GM19463 (cell line): ENCODE measurements at regions not wholly inside any gene's neighbourhood (a gene's known extent, or its start where the extent isn't known, plus 50 kb on each side); places are given as distances from the start of the nearest gene placed in this dataset.

Experiments used
- ATAC-seq: cut with Tn5 transposase; IDR thresholded peaks from one replicate; pipeline ENCODE4 v1.9.1; 2021; ENCODE audit warnings: mild to moderate bottlenecking, moderate library complexity; ENCODE audit not compliant: unreplicated experiment

DNA sequence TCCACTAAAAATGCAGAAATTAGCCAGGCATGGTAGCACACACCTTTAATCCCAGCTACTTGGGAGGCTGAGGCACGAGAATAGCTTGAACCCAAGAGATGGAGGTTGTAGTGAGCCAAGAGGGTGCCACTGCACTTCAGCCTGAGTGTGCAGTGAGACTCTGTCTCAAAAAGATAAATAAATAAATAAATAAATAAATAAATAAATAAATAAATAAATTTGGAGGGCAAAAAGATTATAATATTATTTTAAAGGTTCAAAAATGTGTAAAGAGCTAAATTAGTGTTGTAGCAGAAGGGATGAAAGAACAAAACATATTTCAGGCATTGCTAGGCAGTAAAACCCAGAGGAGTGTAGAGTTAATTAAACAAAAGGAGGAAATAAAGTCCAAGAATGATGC is 1136.4 kb upstream of the CDH2 start:
- ATAC-seq, result no peak

DNA sequence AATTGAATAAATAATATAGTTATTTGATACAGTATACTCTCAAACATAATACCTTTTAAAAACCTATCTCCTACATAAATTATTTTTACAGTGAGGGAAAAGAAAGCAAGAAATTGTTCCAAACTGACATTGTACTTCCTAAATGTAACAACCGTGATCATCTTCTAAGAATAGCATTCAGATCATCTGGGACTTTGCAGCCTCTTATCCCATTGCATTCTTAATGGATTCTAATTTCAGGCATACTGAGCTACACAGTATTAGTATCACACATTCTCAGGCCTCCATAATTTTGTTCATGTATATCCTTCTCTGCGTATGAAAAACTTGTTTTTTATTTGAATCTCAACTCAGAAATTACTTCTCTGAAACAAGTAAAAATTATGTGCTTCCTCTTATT is 1134.7 kb upstream of the CDH2 start:
- ATAC-seq, result no peak

DNA sequence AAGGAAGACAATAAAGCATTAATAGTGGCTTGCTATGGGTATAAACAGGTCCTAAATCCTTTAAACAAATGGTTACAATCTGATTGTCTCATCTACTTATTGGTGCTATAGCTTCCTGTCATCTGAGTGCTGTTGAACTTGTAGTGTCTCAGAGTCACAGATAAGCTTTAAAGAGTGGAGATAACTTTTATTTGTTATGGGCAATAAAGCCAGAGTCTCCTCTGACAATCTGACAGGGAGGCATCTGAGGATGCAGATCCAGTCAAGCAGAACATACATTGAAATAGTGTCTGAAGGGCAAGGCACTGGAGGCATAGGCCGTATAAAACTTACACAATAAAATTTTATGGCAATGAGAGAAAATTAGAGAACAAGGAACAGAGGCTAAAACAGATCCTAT is 1132.4 kb upstream of the CDH2 start:
- ATAC-seq, result no peak

DNA sequence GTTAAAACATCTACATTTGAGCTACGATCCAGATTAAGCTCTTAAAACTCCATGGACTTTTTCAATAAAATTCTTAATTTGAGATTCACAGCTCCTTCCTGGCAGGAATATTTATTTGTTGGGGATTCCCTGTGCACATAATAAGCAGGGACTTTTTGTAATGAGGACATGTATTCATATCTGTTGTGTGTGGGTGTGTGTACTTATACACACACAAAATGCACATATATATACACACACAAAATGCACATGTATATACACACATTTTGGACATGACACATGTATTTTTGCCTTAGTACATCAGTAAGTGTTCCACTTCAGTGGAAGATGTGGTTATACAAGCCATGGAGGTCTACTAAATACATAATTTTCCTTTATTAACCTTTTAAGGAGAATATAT is 1131.1 kb upstream of the CDH2 start:
- no peak for ATAC-seq

DNA sequence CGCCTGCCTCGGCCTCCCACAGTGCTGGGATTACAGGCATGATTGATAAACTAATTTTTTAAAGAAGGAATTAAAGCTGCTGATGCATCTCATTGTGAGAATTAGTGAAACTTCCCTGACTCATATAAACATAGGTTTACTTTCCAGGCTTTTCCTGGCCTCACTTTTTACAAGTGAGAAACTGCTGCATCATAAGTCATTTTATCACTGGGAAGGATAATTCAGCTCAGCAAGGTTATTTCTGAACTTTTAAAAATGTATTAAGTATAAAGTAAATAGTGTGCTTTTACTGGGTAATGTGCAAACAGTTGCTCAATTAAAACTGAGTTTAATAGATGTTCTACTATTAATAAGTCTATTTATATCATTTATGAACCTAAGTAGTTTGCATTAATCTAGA is 1130.3 kb upstream of the CDH2 start:
- ATAC-seq, result no peak

DNA sequence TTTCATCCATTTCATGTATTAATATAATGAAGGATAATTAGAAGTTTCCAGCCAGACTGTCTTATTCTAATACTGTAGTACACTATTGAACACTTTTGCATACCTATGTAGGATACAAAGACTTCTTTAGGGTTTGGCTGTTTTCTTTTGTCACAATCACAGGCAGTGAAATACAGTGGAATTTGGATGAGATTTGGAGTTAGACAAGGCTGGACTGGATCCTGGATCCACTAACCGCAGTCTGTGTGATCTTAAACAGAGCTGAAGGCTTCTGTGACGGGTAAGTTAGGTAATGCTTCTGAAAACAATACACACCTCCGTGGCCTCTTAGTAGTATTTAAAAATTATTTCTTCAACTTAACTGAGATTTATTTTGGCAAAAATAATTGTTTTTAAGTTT is 1128.6 kb upstream of the CDH2 start:
- no peak for ATAC-seq

DNA sequence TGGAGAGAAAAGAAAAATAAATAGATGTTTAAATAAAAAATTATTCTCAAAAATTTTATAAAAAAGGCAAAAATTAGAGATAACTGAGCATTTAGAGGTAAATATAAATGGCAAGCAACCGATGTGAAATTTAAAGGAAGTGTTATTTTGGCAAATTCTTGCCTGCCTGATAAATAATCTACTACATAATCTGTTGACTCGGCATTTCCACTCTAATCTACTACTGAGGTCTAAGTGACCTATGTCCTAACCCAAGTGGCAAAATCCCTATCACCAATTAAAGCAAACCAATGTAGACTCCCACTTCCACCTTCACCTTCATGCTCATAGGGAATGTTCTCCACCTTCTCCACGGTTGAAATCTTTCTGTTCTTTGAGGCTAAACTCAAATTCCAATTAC is 1124.1 kb upstream of the CDH2 start:
- no peak for ATAC-seq

DNA sequence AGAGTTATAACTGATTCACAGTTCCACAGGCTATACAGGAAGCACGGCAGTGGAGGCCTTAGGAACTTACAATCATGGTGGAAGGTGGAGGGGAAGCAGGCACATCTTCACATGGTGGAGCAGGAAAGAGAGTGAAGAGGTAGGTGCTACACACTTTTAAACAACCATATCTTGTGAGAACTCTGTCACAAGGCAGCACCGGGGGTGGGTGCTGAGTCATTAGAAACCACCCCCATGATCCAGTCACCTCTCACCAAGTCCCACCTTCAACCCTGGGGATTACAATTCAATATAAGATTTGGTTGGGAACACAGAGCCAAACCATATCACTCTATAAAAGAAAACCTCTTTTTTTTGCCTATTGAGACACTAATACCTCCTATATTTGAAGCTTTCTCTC is 1108.5 kb upstream of the CDH2 start:
- no peak for ATAC-seq

DNA sequence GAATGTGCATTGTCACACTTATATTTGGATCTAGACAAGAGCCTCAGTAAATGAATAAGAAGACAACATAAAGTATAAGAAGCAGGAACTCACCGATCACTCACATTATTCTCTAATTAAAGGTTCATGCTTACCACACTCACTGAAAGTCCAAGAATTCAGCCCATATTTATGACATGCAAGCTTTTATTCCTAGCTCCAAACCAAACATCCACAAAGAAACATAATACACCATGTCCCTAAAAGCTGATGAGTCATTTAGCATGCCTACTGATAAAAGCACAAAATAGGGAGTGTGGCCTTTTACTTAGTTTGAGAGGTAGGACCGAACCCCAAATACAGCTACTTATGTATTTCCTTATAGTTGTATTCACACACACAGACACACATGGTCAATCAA is 1094.6 kb upstream of the CDH2 start:
- no peak for ATAC-seq

DNA sequence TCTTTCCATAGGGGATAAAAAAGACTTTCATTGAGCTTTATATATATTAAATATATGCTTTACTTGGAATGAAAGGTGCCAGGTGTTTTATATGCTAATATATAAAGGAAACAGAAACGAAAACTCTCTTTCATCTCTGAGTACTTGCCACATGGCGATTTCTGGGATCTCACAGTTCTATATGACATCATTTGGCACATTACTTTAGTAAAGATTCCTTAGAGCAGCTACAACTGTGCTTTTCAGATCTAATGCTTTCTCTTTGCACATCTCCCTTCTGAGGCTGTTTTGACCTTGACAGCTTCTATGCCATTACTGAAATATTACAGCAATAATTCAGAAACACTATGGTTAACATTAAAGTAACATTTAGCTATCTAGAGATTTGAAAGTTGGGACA is 1082.9 kb upstream of the CDH2 start:
- ATAC-seq, result no peak

DNA sequence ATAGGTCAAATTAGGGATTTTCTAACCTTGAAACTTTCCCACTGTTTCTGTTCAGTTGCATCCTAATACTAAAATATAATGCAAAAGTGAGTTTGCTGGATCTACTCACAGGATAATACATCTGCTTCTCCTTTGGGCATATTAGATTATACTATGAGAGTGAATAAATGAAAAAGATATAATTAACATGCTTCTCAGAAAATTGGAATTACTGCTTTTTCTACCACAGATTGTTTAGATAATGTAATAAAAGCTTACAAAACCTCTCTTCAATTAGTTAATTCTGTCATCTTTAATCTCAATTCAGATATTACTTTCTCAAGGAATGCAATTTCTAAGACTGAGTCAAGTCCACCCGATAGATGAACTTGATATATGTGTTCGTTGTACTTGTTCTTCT is 1077.2 kb upstream of the CDH2 start:
- ATAC-seq, result no peak

DNA sequence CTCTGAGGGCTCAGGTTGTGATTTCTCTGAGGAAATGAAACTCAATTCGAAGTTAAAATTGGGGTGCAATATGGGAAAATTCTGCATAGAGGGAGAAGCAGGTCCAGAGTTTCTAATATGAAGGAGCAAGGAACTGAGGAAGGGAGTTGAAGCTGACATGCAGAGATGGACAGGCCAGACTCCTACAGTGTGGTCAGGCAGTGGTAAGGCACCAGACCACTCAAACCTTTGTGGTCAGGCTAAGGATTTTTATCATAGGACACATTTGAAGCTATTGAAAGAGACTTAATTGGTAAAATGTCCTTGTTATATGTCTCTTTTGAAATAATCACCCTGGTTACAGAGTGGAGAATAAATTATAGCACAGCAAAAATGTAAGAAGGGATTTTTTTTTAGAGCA is 1074.8 kb upstream of the CDH2 start:
- ATAC-seq, result no peak

DNA sequence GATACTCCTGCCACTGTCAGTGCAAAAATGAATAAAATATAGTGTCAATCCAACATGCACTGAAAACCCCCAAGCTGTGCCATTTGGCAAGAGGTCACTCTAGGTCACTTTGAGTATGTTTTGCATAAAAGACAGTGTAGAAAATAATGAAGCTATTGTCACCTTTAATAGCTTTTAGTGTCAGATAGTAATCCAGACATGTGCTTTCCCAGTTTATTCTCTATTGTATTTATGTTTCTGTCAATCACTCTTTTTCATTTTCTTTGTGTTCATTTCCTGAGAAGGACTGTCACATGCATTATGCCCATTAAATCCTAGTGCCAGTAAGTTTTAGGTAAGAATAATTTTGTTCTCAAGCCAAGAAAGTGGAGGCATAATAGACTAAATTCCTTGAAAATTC is 1073.9 kb upstream of the CDH2 start:
- ATAC-seq, result no peak

DNA sequence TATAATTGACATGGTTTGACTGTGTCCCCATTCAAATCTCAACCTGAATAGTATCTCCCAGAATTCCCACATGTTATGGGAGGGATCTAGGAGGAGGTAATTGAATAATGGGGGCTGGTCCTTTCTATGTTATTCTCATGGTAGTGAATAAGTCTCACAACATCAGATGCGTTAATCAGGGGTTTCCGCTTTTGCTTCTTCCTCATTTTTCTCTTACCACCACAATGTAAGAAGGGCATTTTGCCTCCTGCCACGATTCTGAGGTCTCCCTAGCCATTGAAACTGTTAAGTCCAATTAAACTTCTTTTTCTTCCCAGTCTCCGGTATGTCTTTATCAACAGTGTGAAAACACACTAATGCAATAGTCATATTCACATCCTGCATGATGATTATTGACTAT is 1073.3 kb upstream of the CDH2 start:
- no peak for ATAC-seq

DNA sequence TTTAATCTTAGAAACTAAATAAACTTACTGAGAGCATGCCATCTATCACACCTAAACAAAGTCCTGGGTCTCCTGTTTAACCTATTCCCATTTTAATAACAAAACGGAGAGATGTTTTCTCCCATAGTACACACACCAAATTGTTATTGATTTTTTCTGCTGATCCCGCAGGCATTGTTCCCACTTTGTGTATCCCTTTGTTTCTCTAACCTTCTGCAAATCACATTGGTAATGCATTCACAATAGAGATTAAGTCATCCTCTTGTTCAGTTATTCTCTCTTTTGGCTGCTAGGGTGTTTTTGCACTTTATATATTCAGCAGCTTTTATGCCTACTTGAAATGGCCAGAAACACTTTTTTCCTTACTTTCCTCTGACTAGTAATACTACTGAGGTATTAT is 1071.9 kb upstream of the CDH2 start:
- ATAC-seq, result no peak

DNA sequence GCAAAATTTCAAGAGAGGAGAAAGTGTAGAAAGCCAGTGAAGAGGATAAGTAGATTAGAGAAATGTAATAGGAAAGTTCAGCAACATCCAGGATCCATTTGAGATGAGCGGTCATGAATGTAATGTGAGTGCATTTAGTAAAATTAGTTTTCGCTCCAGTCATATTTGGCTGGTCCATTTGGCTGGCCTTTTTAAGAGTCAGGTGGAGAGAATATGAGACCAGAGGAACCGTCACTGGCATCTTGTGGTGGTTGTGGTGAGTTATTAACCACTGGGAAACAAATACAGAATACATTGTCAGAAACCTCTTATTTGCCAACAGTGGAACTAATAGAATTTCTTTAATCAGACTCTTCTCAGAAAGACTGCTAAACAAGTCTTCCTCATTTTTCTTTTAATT is 1064.3 kb upstream of the CDH2 start:
- ATAC-seq, result no peak

DNA sequence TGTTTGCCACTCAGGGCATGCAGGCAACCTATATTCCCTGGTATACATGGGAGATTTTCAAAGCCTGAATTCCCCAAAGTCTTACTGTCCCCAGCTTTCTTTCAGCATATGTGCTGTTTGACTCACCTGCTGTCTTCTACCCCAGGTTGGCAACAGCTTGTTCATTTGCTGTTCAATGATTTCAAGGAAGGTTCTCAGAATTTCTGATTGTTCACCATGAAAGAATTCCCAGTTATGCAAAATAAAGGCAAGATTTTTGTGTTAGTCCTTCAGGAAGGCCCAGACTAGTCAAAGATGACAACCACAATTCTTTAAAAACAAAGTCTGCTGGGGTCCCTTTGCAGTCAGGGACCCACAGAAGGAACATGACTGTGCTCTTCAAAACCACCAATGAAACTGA is 1057.8 kb upstream of the CDH2 start:
- no peak for ATAC-seq

DNA sequence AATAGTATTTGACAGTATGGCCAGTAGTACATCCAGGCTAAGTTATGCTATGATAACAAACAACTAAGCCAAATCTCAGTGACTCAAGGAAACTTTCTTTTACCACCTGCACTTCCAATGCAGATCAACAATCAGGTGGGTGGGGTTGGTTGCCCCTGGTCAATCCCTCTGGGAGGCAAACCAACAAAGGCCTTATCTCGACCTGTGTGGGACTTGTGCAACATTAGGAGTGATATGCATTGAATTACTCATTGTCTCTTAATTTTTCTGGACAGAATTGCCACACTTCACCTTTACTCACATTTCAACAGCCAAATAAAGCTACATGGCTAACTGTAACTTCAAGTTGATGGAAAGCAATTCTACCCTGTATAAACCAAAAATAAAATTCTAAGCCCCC is 1049.3 kb upstream of the CDH2 start:
- ATAC-seq, result no peak

DNA sequence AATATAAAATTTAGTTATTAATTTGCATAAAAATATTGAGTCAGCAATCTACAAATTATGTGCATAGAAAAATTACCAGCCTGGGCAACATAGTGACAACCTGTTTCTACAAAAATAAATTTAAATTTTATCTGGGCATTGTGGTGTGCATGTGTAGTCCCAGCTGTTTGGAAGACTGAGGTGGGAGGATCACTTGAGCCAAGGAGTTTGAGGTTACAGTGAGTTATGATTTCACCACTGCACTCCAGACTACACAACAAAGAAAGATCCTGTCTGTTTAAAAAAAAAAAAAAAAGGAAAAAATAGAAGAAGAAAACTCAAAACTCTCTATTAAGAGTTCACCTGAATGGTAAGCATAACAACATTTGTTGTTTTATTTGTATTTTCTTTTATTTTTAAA is 1048.4 kb upstream of the CDH2 start:
- no peak for ATAC-seq

DNA sequence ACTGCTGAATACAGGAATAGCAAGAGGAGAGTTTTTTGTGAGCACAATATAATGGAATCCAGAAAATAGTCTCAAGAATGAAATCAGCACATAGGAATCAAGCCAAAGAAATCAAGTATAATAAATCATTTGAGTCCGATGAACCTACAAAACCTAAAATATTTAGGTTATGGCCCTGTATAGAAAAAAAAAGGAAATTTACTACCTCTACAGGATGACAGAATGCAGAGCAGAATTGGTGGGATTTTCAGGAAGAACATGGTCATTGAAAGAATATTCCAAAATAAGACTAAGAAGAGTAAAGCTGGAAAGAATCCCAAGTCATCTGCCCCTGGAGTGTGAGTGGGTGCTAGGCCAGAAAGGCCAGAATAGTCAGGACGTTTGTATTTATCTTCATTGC is 1041.2 kb upstream of the CDH2 start:
- no peak for ATAC-seq

DNA sequence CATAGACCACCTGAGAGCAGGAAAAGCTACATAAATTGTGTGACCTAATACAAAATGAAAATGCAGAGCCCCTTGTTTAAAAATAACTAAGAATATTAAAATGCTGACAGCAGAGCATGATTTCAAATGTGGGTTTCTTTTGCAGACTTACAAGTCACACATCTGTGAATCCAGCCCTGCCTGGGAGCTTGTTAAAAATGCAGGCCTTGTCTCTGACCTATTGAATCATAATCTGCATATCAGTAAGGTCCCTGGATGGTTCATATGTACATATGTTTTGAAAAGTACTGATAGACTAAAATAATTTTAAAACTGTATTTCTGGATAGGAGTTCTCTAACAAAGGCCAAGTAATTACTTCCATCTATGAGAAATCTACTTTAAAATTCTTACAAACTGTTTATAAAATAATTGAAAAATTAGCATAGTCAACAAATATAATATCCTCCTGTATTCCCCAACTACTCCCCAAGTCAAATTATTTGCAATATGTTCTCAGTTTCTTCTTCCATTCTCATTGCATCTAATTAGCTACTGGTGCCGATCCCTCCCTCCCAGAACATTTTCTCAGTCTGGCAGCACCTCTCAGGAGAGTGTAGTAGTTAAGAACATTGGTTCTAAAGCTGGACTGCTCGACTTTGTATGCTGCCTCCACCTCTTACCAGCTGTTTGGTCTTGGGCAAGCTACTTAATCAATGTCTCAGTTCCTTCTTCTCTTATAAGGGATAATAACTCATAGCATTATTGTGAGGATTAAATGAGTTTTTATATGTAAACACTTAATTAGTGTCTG is 1040.4 kb upstream of the CDH2 start:
- ATAC-seq, result no peak

DNA sequence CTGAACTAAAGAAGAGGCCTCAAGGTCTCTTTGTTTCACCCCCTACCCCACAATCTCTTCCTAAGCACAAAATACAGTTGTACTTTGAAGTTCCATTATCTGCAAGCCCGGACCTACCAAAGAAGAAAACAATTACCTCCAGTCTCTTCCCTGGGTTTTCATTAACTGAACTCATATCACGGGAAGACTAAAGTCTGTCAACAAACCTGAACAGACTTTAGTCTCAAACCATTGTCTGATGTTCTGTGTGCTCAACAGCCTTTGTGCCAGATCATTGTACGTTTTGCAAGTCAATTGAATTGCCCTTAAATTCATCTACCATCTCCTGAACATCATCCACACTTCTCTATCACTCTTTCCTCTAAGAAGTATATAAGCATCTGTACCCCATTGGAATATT is 1021.9 kb upstream of the CDH2 start:
- ATAC-seq, result no peak

DNA sequence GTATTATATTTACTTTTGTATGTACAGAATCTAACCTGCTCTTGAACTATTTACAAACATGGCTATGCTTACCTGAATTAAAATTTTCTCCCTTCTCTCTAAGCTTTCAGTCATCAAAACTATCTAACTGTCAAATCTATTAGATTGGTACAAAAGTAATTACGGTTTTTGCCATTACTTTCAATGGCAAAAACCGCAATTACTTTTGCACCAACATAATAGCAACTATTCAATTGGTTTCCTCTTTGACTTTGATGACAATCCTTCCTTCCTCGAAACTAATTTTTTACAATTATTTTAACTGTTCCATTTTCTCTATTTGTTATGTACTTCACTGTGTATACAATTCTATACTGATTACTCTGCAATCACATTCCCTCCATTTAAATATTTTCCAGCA is 1019.4 kb upstream of the CDH2 start:
- no peak for ATAC-seq
